Neural crest cell (in vitro differentiated cells): ENCODE measurements at regions not wholly inside any gene's neighbourhood (a gene's known extent, or its start where the extent isn't known, plus 50 kb on each side); places are given as distances from the start of the nearest gene placed in this dataset.

Experiments
- DNase-seq: peaks from one replicate; pipeline ENCODE4 v3.0.0; 2021; ENCODE audit warnings: low read depth, mixed read lengths, low spot score
- H3K27ac Mint-ChIP-seq: one replicate; pipeline ENCODE4 v1.8.0; 2021; ENCODE audit warnings: mild to moderate bottlenecking, mixed read lengths; ENCODE audit not compliant: unreplicated experiment
- H3K27me3 Mint-ChIP-seq: 2 replicates; pipeline ENCODE4 v1.8.0; 2021; ENCODE audit warnings: low read depth, mild to moderate bottlenecking, mixed read lengths
- H3K36me3 Mint-ChIP-seq: 2 replicates; pipeline ENCODE4 v1.8.0; 2021; ENCODE audit warnings: low read depth, mild to moderate bottlenecking, mixed read lengths
- H3K4me1 Mint-ChIP-seq: 2 replicates; pipeline ENCODE4 v1.8.0; 2021; ENCODE audit warnings: mixed read lengths
- H3K4me3 Mint-ChIP-seq: one replicate; pipeline ENCODE4 v1.8.0; 2021; ENCODE audit warnings: mild to moderate bottlenecking, mixed read lengths
- H3K9me3 Mint-ChIP-seq: 2 replicates; pipeline ENCODE4 v1.8.0; 2021; ENCODE audit warnings: mixed read lengths
- CTCF ChIP-seq: fragments of 200-600 bp; sonication (generic); conservative IDR thresholded peaks from 2 replicates; pipeline ENCODE4 v1.5.0; 2021; ENCODE audit warnings: antibody characterized with exemption, mild to moderate bottlenecking

- Mint-ChIP-seq H3K4me3 (no peak overlapping the region), H3K9me3 (peaks cover 3% of the 10 kb centered on the region), H3K36me3 (no peaks in the 10 kb centered on the region), H3K27ac (no peak overlapping the region), H3K4me1 (no peaks in the 10 kb centered on the region), H3K27me3 (peaks cover 17% of the 10 kb centered on the region)
- no peak for DNase-seq
- no peak for TF ChIP-seq CTCF
These were observed 379.4 kb downstream of the GADD45G start for GRCh38 chr9:89984214-89984613.

GRCh38 chr9:89985068-89985467, 380.3 kb downstream of the GADD45G start:
- Mint-ChIP-seq H3K4me1 (no peaks in the 10 kb centered on the region), H3K36me3 (no peaks in the 10 kb centered on the region), H3K4me3 (no peak overlapping the region), H3K27ac (no peak overlapping the region), H3K9me3 (peaks cover 3% of the 10 kb centered on the region), H3K27me3 (peaks cover 11% of the 10 kb centered on the region)
- DNase-seq, result no peak
- no peak for TF ChIP-seq CTCF

GRCh38 chr9:89986190-89986589, 381.4 kb downstream of the GADD45G start:
- H3K4me3 Mint-ChIP-seq, result no peak overlapping the region
- no peak overlapping the region for H3K27ac Mint-ChIP-seq
- TF ChIP-seq CTCF, result no peak
- no peaks in the 10 kb centered on the region for H3K36me3 Mint-ChIP-seq
- peaks cover 1% of the 10 kb centered on the region for H3K4me1 Mint-ChIP-seq
- H3K9me3 Mint-ChIP-seq, result peaks cover 3% of the 10 kb centered on the region
- DNase-seq, result no peak
- peaks cover 7% of the 10 kb centered on the region for H3K27me3 Mint-ChIP-seq

GRCh38 chr9:89988458-89988857, 383.6 kb downstream of the GADD45G start:
- Mint-ChIP-seq H3K27me3 (peaks cover 5% of the 10 kb centered on the region), H3K36me3 (no peaks in the 10 kb centered on the region), H3K4me1 (peaks cover 3% of the 10 kb centered on the region)

GRCh38 chr9:89991204-89991790, 386.5 kb downstream of the GADD45G start:
- TF ChIP-seq CTCF, result no peak
- Mint-ChIP-seq H3K27ac (no peak overlapping the region), H3K4me3 (no peak overlapping the region), H3K9me3 (no peaks in the 10 kb centered on the region), H3K36me3 (no peaks in the 10 kb centered on the region), H3K4me1 (peaks cover 3% of the 10 kb centered on the region), H3K27me3 (peaks cover 9% of the 10 kb centered on the region)
- no peak for DNase-seq

More at GRCh38 chr9:89988458-89988857, 383.6 kb downstream of the GADD45G start:
- no peak for DNase-seq
- no peak for TF ChIP-seq CTCF
- no peak overlapping the region for H3K4me3 Mint-ChIP-seq
- H3K9me3 Mint-ChIP-seq, result peaks cover 3% of the 10 kb centered on the region
- no peak overlapping the region for H3K27ac Mint-ChIP-seq
